A549 (cell line): ENCODE measurements at regions not wholly inside any gene's neighbourhood (a gene's known extent, or its start where the extent isn't known, plus 50 kb on each side); places are given as distances from the start of the nearest gene placed in this dataset.

Source experiments
- ATAC-seq, 2 experiments: fragments of 200-7000 bp in 1 of 2; fragments of >200 bp in 1 of 2; cut with Nextera tagmentation in 1 of 2; cut with Tn5 transposase in 1 of 2; 3 replicates each; pipeline versions ENCODE4 v1.8.0 to v1.9.1; 2018 to 2020; ENCODE audit warnings: mild to moderate bottlenecking in 1 of 2, moderate library complexity in 1 of 2
- CTCF ChIA-PET: fragments of 300-600 bp; sonication (Branson Sonifier 250); formaldehyde crosslinking; extraction: SDS; loops from one replicate; lab custom pipeline; 2021; ENCODE audit warnings: antibody characterized with exemption, inconsistent platforms; lab: Yijun Ruan, JAX
- POLR2A ChIA-PET: fragments of 350-600 bp; formaldehyde crosslinking; extraction: SDS; loops from one replicate; lab custom pipeline; 2021; ENCODE audit warnings: antibody characterized with exemption, inconsistent platforms; lab: Yijun Ruan, JAX
- DNase-seq, 2 experiments: peaks; one replicate each; pipeline versions ENCODE4 v3.0.0 to v3.0.0-alpha.2; 2011 to 2016; ENCODE audit warnings: low read depth in 1 of 2, low spot score in 1 of 2
- FAIRE-seq: peaks from 2 replicates; lab custom pipeline; 2011; peaks lifted over from hg19 to GRCh38; lab: Jason Lieb, UNC
- H3K27ac ChIP-seq, 2 experiments: fragments of >200 bp; sonication (Bioruptor Twin); formaldehyde crosslinking; 3 replicates each; pipeline ENCODE4 v1.5.1; 2016 to 2017
- H3K4me1 ChIP-seq: fragments of >200 bp; sonication (Bioruptor Twin); formaldehyde crosslinking; 3 replicates; pipeline ENCODE4 v1.6.1; 2016
- H3K4me2 ChIP-seq: fragments of >200 bp; sonication (Bioruptor Twin); formaldehyde crosslinking; 3 replicates; pipeline ENCODE4 v1.6.1; 2016
- H3K4me3 ChIP-seq: fragments of >200 bp; sonication (Bioruptor Twin); formaldehyde crosslinking; 3 replicates; pipeline ENCODE4 v1.5.1; 2016
- H3K9me3 ChIP-seq: fragments of >200 bp; sonication (Bioruptor Twin); formaldehyde crosslinking; 3 replicates; pipeline ENCODE4 v1.6.1; 2016
- EHF ChIP-seq: fragments of 250-450 bp; sonication (Bioruptor Pico); IDR thresholded peaks from 2 replicates; pipeline ENCODE4 v1.5.0; 2020; ENCODE audit warnings: mild to moderate bottlenecking
- EP300 ChIP-seq, 2 experiments: fragments of >200 bp; sonication (Bioruptor Twin); formaldehyde crosslinking; IDR thresholded peaks; 2 replicates in 1 of 2; 3 replicates in 1 of 2; pipeline ENCODE4 v1.6.1; 2016 to 2017
- FOSB ChIP-seq: fragments of 250-450 bp; sonication (Bioruptor Pico); IDR thresholded peaks from 2 replicates; pipeline ENCODE4 v1.5.0; 2020; ENCODE audit warnings: mild to moderate bottlenecking, moderate library complexity
- FOSL2 ChIP-seq, 2 experiments: fragments of 450-650 bp in 1 of 2; fragments of >200 bp in 1 of 2; sonication (Bioruptor Twin) in 1 of 2; formaldehyde crosslinking; IDR thresholded peaks; 2 replicates each; pipeline versions ENCODE4 v1.5.0 to v1.6.1; 2016 to 2020; ENCODE audit warnings: mild to moderate bottlenecking in 1 of 2, moderate library complexity in 1 of 2
- HES2 ChIP-seq: fragments of >200 bp; sonication (Bioruptor Twin); formaldehyde crosslinking; IDR thresholded peaks from 2 replicates; pipeline ENCODE4 v1.6.1; 2016
- HEYL ChIP-seq: fragments of 250-450 bp; sonication (Bioruptor Pico); IDR thresholded peaks from 2 replicates; pipeline ENCODE4 v1.8.0; 2021; ENCODE audit warnings: mild to moderate bottlenecking, moderate library complexity
- HOXB13 ChIP-seq: fragments of 250-450 bp; sonication (Bioruptor Pico); IDR thresholded peaks from 2 replicates; pipeline ENCODE4 v1.5.0; 2020; ENCODE audit warnings: low read depth, mild to moderate bottlenecking, moderate library complexity
- HOXB5 ChIP-seq: fragments of 250-450 bp; sonication (Bioruptor Pico); IDR thresholded peaks from 2 replicates; pipeline ENCODE4 v1.5.0; 2020; ENCODE audit warnings: mild to moderate bottlenecking, moderate library complexity
- JUN ChIP-seq, 2 experiments: fragments of >200 bp; sonication (Bioruptor Twin); formaldehyde crosslinking; IDR thresholded peaks; 2 replicates in 1 of 2; 3 replicates in 1 of 2; pipeline ENCODE4 v1.6.1; 2016 to 2017
- JUNB ChIP-seq: fragments of >200 bp; sonication (Bioruptor Twin); formaldehyde crosslinking; IDR thresholded peaks from 2 replicates; pipeline ENCODE4 v1.6.1; 2016
- NFE2L2 ChIP-seq: fragments of 150-350 bp; conservative IDR thresholded peaks from 2 replicates; pipeline ENCODE4 v1.6.1; 2014; ENCODE audit warnings: low read length
- NR3C1 ChIP-seq: fragments of >200 bp; sonication (Bioruptor Twin); formaldehyde crosslinking; IDR thresholded peaks from 3 replicates; pipeline ENCODE4 v1.6.1; 2017
- PBX3 ChIP-seq: IDR thresholded peaks from 2 replicates; pipeline ENCODE4 v1.6.1; 2012
- RCOR1 ChIP-seq: fragments of 150-350 bp; IDR thresholded peaks from 2 replicates; pipeline ENCODE4 v1.6.1; 2014; ENCODE audit warnings: antibody characterized with exemption, low read length, low read depth
- RNF2 ChIP-seq: fragments of 200-600 bp; sonication (generic); IDR thresholded peaks from 2 replicates; pipeline ENCODE4 v1.6.1; 2016; ENCODE audit warnings: low read depth, mild to moderate bottlenecking, antibody characterized with exemption, moderate library complexity, borderline replicate concordance
- SMC3 ChIP-seq: fragments of >200 bp; sonication (Bioruptor Twin); formaldehyde crosslinking; IDR thresholded peaks from 3 replicates; pipeline ENCODE4 v1.6.1; 2018; ENCODE audit warnings: inconsistent platforms
- ZFP36 ChIP-seq: fragments of 450-650 bp; IDR thresholded peaks from 2 replicates; pipeline ENCODE4 v1.6.1; 2014; ENCODE audit warnings: borderline replicate concordance; ENCODE audit not compliant: partially characterized antibody
- WGBS: methylation state at CpG from one replicate; pipeline ENCODE4 v1.1.6; 2017; ENCODE audit errors: missing lambda C conversion rate; 5-methylcytosine and 5-hydroxymethylcytosine counted together
- TF ChIP-seq, protein P1 (sequence below): fragments of 250-450 bp; sonication (Bioruptor Pico); IDR thresholded peaks from 2 replicates; pipeline ENCODE4 v1.5.0; 2021; ENCODE audit warnings: mild to moderate bottlenecking, moderate library complexity, borderline replicate concordance
- TF ChIP-seq, protein P2 (sequence below): fragments of 150-350 bp; IDR thresholded peaks from 2 replicates; pipeline ENCODE4 v1.6.1; 2014; ENCODE audit warnings: low read depth, mild to moderate bottlenecking, low read length
- TF ChIP-seq, protein P3 (sequence below): fragments of 250-450 bp; sonication (Bioruptor Pico); IDR thresholded peaks from 2 replicates; pipeline ENCODE4 v1.5.0; 2020; ENCODE audit warnings: low read depth, mild to moderate bottlenecking, moderate library complexity
- TF ChIP-seq, protein P4 (sequence below): fragments of >200 bp; sonication (Bioruptor Twin); formaldehyde crosslinking; IDR thresholded peaks from 3 replicates; pipeline ENCODE4 v1.5.1; 2016

DNA sequence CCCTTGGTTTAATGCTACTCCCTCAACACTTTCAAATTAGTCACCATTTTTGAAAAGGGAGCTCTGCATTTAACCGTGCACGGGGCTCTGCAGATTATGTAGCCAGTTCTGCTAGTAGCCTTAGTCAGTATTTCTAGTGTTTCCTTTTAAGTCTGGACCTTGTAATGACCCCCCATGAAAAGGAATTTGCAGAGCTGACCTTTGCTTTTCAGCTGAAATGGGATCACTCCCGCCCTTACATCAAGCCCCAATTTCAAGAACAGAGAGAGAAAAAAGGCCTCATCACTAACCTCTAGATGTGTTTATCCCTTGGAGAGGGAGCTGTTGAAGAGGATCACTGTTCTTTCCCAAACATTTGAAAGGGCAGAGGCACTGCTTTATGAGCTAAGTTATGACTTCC is 490.7 kb upstream of the BTBD3 start:
- Histone ChIP-seq H3K4me2 (no peak overlapping the region), H3K27ac (0 out of 6 replicates have a peak overlapping the region, but pooled peaks of 1 of the 2 experiments have one; percentile 1), H3K4me3 (no peak overlapping the region), H3K4me1 (peaks cover 7% of the 10 kb centered on the region)
- DNase-seq (no peak), FAIRE-seq (no peak), ATAC-seq (no peak)
- POLR2A ChIA-PET: no interaction called here
- TF ChIP-seq JUNB (no peak), RNF2 (no peak), EHF (no peak), HES2 (no peak), RCOR1 (no peak), HEYL (CRISPR knock-in tag) (no peak), EP300 (IDR thresholded peaks at IDR 0.05) (no peak), JUN (IDR thresholded peaks at IDR 0.05) (no peak), ZFP36 (no peak), SMC3 (no peak)
- TF ChIP-seq, protein P1, sequence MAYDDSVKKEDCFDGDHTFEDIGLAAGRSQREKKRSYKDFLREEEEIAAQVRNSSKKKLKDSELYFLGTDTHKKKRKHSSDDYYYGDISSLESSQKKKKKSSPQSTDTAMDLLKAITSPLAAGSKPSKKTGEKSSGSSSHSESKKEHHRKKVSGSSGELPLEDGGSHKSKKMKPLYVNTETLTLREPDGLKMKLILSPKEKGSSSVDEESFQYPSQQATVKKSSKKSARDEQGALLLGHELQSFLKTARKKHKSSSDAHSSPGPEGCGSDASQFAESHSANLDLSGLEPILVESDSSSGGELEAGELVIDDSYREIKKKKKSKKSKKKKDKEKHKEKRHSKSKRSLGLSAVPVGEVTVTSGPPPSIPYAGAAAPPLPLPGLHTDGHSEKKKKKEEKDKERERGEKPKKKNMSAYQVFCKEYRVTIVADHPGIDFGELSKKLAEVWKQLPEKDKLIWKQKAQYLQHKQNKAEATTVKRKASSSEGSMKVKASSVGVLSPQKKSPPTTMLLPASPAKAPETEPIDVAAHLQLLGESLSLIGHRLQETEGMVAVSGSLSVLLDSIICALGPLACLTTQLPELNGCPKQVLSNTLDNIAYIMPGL: no peak
- TF ChIP-seq, protein P2, sequence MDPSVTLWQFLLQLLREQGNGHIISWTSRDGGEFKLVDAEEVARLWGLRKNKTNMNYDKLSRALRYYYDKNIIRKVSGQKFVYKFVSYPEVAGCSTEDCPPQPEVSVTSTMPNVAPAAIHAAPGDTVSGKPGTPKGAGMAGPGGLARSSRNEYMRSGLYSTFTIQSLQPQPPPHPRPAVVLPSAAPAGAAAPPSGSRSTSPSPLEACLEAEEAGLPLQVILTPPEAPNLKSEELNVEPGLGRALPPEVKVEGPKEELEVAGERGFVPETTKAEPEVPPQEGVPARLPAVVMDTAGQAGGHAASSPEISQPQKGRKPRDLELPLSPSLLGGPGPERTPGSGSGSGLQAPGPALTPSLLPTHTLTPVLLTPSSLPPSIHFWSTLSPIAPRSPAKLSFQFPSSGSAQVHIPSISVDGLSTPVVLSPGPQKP: no peak
- TF ChIP-seq, all 56 proteins: peak for 0
- CTCF ChIA-PET: interaction anchor here (1.3 kb wide), 1 partner anchor 13 kb away, joined by 3 read pairs; no protein-coding TSS in a partner anchor
- WGBS: 85% methylated on average over 3 of the region's 3 CpGs
- no peaks in the 10 kb centered on the region for H3K9me3 ChIP-seq

- peak overlapping the region in 1 of 2 experiments; percentile 48; a peak in 3 of 6 replicates for H3K27ac ChIP-seq
- DNase-seq (peak in 1 of 2 experiments; percentile 45), ATAC-seq (peak; percentile 41 to 50; a peak in 3 of 6 replicates)
- WGBS: 52% methylated on average over 2 of the region's 2 CpGs
- TF ChIP-seq RNF2 (no peak), HOXB13 (CRISPR knock-in tag) (no peak), FOSL2 (IDR thresholded peaks at IDR 0.05) (no peak), FOSL2 (CRISPR knock-in tag; IDR thresholded peaks at IDR 0.05) (peak; percentile 19; the same call in 1 of the 2 replicates), FOSB (CRISPR knock-in tag) (no peak), NFE2L2 (0 out of 2 replicates have a peak, but pooled peaks have one; percentile 14)
- TF ChIP-seq, protein P3, sequence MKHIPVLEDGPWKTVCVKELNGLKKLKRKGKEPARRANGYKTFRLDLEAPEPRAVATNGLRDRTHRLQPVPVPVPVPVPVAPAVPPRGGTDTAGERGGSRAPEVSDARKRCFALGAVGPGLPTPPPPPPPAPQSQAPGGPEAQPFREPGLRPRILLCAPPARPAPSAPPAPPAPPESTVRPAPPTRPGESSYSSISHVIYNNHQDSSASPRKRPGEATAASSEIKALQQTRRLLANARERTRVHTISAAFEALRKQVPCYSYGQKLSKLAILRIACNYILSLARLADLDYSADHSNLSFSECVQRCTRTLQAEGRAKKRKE (CRISPR knock-in tag): no peak
- TF ChIP-seq, all 56 proteins: peak for 2
- peaks cover 7% of the 10 kb centered on the region for H3K4me1 ChIP-seq
- CTCF ChIA-PET: interaction anchor here (1.3 kb wide), 1 partner anchor 57 kb away, joined by 3 read pairs; no protein-coding TSS in a partner anchor
- 0 out of 3 replicates have a peak overlapping the region, but pooled peaks have one; percentile 17 for H3K4me2 ChIP-seq
- no peak overlapping the region for H3K4me3 ChIP-seq
- FAIRE-seq: peak; percentile 18
- H3K9me3 ChIP-seq: no peaks in the 10 kb centered on the region
- POLR2A ChIA-PET: no interaction called here
Observed at GRCh38 chr20:11429168-11429567, 488.5 kb upstream of the BTBD3 start.

DNA sequence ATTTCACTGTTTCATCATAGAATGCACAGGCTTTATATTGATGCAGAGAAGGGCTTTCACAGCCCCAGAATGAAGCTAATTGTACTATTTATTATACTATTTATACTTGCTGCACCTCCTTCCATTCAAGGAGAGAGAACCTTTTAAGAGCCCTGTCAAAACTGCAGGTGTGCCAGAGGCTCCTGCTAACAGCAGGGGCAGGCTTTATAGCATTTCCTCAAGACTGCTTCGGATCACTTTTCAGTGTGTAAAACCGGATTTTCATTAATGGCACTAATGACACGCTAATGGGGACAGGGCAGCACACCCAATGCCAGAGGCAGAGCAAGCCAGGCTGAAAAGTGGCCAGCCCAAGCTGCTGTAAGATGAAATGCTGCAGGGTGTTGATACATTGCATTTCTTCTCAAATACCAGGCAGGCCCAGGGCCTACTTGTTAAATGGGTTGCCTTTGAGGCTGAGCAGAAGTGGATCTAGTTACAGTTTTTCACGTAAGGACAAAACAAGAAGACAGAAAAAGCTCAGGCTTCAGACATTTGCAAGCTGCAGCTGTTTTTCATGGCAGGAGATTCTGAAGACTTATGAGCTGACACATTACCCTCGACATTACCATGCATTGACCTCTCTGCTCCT is 487.7 kb upstream of the BTBD3 start:
- H3K27ac ChIP-seq: no peak overlapping the region
- DNase-seq (no peak), FAIRE-seq (no peak), ATAC-seq (no peak)
- WGBS: 75% methylated on average over 5 of the region's 5 CpGs
- H3K9me3 ChIP-seq: peaks cover 4% of the 10 kb centered on the region; the same call in 2 of the 3 replicates
- H3K4me1 ChIP-seq: peaks cover 7% of the 10 kb centered on the region
- ChIA-PET POLR2A (no interaction called here), CTCF (interaction anchor here (1.0 kb wide), 1 partner anchor 48 kb away, joined by 3 read pairs; no protein-coding TSS in a partner anchor)
- TF ChIP-seq SMC3: no peak
- TF ChIP-seq, protein P4, sequence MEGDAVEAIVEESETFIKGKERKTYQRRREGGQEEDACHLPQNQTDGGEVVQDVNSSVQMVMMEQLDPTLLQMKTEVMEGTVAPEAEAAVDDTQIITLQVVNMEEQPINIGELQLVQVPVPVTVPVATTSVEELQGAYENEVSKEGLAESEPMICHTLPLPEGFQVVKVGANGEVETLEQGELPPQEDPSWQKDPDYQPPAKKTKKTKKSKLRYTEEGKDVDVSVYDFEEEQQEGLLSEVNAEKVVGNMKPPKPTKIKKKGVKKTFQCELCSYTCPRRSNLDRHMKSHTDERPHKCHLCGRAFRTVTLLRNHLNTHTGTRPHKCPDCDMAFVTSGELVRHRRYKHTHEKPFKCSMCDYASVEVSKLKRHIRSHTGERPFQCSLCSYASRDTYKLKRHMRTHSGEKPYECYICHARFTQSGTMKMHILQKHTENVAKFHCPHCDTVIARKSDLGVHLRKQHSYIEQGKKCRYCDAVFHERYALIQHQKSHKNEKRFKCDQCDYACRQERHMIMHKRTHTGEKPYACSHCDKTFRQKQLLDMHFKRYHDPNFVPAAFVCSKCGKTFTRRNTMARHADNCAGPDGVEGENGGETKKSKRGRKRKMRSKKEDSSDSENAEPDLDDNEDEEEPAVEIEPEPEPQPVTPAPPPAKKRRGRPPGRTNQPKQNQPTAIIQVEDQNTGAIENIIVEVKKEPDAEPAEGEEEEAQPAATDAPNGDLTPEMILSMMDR: no peak
- TF ChIP-seq NR3C1: no peak
- no peak for TF ChIP-seq EHF
- no peak for TF ChIP-seq HOXB5 (CRISPR knock-in tag)
- TF ChIP-seq PBX3: no peak
- no peak for TF ChIP-seq RNF2
- H3K4me2 ChIP-seq: no peak overlapping the region
- H3K4me3 ChIP-seq: no peak overlapping the region
